GM18909 (cell line): ENCODE measurements at regions not wholly inside any gene's neighbourhood (a gene's known extent, or its start where the extent isn't known, plus 50 kb on each side); places are given as distances from the start of the nearest gene placed in this dataset.

Source experiments
- ATAC-seq: cut with Tn5 transposase; IDR thresholded peaks from one replicate; pipeline ENCODE4 v1.9.1; 2021; ENCODE audit warnings: mild to moderate bottlenecking; ENCODE audit not compliant: unreplicated experiment, poor library complexity

DNA sequence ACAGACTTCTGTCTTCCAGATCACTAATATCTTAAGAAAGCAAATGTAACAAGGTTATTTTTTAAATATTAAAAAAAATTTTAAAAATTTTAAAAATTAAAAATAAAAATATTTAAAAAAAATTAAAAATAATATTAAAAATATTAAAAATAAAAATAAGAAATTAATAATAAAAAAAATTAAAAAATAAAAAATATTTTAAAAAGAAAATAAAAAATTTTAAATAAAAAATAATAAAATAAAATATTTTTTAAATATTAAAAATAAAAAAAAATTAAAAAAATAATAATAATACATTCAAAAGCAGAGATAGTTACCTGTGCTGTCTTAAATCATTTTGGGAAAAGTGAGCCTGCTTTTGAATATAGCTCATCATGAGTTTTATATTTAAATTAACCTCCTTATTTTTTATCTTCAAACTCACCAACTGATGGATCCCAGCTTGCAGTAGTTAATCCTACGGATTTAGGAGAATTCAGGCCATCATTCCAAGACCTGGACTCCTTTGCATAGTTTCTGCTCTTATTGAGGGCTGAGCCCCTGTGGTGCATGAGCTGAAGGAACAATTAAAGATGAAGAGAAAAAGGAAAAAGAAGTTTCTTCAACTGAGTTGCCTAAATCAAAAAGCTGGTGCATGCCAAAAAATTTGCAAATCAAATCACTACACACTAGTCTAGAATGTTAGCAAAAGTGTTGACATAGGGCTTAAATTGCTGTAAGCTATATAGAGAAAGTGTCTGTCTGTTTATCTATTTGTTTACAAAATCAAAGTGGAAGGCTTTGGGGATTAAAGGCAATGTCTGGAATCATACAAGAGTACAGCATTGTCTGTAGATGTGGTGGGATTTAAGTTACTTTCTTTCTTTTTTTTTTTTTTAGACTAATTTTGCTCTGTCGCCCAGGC is 50.5 kb upstream of the ZNF438 start:
- no peak for ATAC-seq

DNA sequence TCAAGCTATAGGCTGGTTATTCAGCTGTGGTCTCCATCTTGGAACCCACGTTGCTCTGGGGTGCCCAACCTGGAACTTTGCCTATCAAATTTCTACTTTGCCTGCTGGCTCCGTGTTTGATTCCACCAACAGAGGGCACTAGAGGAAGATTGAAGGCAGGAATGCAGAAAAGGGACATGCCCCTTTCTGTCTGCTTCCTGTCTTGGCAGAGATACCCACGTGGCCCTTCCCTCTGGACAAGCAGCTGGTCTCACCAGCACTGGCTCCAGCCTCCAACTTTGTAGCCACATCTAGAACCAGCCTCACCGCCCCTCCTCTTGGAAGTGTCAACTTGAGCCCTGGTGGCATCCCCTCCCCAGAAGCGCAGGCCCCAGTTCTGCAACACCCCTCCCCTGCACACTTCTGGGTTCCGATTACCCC is 52.1 kb upstream of the ZNF438 start:
- no peak for ATAC-seq

DNA sequence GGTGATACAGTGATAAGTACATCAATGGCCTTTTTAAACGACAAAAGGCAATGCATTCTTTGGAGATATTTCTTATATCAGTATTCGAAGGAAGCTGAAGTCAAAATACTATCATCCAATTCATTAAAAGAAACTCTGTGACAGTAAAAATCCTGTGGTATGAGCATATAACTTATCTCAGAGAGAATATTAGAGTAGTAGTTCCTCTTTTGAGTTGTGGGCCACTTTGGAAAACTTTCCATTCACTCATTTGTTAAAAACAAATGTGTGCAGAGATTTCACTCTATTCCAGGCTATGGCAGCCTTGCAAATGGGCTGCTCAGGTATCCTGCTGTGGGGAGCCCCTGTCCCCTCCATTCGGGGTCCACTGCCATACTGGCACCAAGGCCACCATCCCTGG is 55.3 kb upstream of the ZNF438 start:
- no peak for ATAC-seq

DNA sequence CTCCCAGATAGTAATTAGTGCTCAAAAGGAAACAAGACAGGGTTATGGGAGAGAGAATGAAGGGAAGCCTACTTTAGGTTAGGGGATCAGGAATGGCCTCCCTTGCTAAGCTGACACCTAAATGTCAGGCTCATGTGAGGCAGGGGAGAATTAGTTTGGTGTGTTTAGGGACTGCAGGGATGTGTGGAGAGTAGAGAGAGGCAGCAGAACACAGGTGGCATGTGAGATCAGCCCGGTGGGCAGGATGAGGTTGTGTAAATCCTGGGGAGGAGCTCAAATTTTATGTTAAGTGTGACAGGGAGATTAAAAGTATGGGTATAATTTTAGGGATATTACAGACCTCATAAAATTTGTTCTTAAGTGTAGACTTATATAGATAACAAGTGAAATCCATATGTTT is 56.2 kb upstream of the ZNF438 start:
- no peak for ATAC-seq

DNA sequence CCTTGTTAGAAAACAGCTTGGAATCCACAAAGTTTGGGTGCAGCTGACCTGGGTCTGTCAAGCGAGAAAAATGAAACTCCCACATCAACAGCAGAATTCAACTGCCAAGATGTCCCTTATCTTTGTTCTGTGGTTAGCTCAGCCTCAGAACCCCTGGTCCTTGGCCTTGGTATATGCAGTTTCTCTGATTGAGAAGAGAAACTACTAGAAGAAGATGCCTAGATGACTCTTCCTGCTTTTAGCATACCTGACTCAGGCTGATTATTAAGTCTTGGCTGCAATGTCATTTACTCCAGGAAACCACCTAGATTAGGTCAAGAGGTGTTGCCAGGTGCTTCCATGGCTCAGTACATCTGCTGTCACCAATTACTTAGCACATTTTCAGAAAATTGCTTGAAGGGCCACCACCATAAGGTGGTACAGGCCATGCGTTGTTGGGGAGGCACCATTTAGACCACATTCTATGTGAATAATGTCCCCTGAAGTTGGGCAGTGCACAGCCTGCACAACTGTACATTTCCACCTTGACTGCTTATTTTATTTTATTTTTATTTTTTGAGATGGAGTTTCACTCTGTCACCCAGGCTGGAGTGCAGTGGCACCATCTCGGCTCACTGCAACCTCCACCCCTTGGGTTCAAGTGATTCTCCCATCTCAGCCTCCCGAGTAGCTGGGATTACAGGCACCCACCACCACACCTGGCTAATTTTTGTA is 59.4 kb upstream of the ZNF438 start:
- ATAC-seq: no peak

DNA sequence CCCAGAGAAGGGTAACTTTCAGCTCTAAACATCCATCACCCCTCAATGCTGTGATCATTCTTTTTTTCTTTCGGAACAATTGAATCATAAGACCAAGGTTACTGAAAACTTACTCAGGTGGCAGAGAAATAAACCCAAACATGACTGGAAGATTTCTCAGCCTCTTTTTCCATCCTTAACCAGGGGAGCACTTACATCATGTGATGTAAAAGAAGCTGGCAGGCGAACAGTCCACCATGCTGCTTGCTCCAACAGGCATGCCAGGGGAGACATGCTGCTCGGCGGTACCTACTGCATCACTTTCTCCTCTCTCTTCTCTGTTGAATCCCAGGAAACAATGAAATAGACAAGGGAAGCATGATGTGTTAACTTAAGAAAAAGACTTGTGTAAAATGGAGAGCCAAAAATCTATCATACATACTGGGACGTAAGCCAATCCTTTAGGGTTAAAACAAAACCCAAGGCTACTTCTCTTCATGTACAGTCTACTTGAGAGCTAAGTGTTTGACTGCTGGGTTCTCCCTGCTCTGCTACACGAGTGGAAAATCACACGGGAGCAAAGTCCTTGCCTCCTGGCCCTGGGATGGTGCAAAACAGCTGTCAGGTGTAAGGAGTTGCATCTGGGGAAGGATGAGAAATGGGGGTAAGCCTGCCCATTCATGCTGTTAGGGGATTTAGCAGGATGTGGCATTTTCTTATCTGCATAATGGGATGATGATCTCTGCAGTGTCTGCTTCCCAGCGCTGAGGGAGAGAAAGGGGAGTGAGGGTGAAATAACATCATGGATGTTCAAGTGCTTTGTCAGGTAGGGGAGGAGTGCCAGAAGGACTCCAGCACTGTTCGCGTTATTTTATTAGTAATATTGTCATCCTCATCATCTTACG is 64.3 kb upstream of the ZNF438 start:
- no peak for ATAC-seq

DNA sequence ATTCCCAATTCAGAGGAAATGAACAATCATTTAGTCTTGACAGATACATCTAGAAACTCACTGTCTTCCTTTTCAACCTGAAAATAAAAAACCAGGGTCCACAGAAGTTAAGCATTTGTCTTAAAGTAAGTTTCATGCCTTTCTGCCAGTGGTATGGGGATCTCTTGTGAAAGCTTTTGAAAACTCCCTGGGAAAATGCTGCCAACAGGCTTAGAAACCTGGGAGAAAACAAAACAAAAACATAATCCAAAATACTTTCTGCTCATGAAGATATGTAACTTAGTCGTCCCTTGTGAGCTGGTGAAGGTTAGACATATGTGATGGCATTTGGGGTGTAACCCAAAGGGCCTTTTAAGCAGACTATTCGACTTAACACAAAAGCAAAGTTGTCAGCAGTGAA is 66.4 kb upstream of the ZNF438 start:
- no peak for ATAC-seq

DNA sequence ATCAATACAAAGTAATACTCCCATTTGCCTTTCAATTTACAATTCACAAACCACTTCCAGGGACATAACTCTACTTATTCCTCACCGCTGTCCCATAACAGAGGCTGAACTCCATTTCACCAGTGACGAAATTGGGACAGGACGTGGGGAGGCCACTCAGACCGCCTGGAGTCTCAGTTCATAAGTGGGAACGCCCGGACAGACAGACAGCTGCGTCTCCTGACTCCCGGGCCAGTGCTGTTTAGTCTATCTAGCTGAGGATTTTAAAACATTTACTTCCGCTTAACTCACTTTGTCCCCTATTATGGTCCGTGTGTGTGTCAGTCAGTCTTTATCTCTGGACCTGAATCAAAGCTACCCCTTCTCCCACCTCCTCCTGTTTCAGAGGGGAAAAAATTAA is 67.4 kb upstream of the ZNF438 start:
- ATAC-seq: no peak

DNA sequence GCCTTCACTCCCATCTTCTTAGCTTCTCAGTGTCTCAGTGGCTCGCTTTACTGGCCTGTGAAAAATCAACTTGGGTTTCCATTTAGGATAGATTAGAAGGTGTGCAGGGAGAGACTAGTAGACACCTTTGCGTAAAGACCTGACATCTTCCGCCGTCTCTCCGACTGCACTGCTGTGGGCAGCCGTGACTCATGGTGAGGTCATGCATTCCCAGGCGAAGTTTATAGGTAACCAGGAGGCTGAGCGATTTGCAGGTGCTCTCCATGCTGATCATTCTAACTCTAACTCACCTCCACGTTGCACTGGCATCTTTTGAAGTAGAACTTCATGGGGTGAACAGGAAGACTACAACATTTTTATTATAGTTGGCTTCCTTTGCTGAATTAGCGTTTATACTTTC is 68.0 kb upstream of the ZNF438 start:
- no peak for ATAC-seq

DNA sequence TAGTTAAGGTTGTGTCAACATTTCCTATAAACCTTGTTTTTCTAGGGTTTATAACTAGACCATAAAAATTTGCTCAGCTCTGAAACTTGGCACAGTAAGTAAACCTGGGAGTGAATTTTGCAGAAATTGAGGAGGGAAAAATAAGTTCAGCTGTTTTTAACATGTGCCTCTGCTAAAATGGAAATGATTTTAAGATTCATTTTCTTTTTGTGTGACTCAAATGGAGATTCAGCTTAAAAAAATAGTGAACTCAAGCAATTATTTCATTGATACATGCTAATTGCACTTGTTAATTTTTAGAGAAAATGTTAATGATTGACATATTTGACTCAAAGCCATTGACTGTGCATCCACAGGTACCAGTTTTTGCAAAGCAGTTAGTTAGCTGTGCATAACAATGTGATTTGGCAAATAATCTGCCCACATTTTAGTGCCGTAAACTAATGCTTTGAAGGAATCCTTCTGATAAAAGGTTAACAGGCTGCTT is 68.5 kb upstream of the ZNF438 start:
- no peak for ATAC-seq

DNA sequence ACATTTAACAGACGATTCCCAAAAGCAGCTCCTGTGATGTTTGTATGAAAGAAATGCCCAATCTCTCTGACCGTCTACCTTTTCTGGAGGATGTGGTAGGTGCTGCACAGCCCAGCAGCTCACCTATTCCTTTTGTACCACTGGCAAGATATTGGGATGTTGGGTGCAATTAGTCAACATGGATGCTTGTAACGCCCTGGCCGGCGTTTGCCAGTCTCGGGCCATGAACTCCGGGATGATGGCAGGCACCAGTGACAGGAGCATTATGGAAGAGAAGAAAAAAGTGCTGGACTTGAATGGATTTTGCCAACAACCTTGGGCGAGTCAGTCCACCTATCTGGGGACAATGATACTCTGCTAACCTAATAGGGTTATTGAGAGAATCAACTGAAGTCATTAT is 69.0 kb upstream of the ZNF438 start:
- no peak for ATAC-seq

DNA sequence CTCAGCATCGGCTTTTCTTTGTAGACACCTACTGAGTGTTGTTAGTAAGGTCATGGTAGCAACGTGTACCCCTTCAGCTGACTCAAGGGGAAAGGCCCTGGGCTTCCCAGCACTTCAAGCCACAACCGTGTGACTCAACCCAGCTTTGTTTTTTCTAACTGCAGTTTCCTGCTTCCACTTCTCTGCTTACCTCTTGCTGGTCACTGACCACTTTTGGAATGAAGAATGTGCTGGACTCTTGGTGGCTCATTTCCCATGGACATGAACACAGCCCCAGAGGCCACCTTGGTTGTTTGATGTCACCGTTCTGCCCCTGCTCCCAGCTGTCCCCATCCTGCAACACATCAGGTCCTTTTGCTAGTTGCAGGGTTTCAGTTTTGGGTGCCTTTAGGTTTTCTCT is 69.5 kb upstream of the ZNF438 start:
- peak; percentile 73 for ATAC-seq

DNA sequence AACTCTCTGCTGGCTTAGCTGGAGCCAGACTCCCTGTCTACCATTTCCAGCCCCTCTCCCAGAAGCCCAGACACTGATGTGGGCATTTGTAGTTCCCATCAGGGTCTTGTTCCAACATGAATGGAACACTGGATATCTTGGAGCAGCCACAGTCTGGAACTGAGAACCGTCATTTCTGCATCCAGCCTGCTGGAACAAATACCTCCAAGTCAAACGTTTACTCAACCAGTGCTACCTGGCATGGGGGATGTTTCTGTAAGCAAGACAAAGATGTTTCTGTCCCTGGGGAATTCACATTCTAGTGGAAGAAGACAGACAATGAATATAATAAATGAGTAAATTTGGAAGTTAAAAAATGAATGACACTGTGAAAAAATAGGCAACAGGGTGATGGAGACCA is 70.8 kb upstream of the ZNF438 start:
- ATAC-seq: no peak

DNA sequence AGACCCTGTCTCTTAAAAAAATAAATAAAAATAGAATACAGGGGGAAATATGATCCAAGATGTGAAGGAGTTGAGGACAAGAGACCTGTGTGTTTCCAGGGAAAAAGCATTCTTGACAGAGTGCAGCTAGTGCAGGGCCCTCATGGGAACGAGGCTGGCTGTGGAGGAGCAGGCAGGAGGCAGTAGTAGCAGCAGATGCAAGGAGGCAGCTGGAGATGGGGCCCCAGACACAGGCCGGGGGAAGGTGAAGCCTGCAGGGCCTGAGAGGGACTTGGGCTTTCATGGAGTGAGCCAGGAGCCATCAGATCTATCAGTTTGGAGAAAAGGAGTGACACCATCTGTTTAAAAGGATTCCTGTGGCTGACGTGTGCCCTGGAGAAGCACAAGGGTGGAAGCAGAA is 71.4 kb upstream of the ZNF438 start:
- no peak for ATAC-seq

DNA sequence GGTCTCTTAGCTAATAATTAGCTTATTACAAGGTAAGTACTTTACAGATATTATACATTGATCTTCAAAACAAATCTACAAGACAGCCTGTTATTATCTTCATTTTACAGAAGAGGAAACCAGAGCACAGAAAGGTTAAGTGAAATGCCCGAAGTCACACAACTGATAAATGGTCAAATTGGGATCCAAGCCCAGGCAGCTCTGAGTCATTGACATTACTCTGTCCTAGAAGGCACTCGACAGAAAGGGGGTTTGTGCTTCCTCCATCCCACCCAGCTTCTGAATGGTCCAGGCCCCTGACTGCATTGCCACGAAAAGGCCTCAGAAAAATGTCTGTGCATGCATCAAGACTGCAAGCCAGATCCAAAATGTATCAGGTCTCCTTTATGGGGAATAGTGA is 81.3 kb upstream of the ZNF438 start:
- ATAC-seq: no peak

DNA sequence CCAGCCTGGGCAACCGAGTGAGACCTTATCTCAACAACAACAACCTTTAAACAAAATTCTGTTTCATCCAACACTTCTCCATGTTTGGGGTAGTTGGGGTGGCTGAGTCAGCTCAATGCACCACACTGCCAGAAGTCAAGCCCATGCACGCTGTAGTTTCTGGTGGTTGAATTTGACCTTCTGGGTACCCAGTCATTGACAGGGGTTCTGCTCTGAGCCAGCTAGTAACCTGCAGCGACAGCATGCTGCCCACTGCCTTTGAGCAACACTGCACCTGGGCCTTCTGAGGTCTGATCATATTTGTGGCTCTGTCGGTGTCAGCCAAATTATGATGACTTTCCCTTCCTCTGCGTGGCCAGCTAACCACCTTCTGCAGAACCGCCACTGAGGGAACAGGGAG is 84.6 kb upstream of the ZNF438 start:
- no peak for ATAC-seq

DNA sequence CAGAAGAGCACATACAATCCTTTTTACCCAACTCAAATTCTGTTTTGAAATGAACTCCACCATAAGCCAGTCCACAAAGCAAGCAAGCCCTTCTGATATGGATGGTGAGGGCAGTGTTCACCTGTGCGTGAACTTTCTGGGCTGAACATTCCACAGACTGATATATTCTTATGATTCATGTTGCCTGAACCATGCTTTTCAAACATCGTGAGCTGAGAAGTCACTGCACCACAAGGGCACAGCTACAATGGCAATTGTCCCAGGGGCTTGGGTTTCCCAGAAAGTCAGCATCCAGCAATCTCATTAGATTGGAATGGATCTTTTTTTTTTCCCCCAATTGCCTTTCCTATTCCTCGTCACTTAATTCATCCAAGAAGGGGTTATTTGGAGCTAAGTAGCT is 86.9 kb upstream of the ZNF438 start:
- ATAC-seq: no peak

DNA sequence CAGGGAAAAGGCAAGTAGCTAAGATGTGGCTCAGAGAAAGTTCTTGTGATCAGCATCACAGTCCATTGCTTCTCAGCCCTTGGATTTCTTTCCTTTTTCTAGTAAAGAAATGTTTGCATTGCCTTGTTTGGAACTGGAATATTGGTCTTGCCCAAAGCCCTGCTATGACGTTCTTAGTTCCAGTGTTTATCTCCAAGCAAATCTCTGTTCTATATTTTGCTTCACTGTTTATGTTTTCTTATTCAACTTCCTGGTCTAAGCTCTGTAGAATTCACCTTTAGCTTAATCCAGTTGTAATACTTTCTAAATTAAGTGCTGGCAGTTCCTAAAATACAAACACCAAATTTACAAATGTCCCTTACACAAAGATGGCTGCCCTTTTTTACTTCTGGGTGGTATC is 88.7 kb upstream of the ZNF438 start:
- ATAC-seq: no peak

DNA sequence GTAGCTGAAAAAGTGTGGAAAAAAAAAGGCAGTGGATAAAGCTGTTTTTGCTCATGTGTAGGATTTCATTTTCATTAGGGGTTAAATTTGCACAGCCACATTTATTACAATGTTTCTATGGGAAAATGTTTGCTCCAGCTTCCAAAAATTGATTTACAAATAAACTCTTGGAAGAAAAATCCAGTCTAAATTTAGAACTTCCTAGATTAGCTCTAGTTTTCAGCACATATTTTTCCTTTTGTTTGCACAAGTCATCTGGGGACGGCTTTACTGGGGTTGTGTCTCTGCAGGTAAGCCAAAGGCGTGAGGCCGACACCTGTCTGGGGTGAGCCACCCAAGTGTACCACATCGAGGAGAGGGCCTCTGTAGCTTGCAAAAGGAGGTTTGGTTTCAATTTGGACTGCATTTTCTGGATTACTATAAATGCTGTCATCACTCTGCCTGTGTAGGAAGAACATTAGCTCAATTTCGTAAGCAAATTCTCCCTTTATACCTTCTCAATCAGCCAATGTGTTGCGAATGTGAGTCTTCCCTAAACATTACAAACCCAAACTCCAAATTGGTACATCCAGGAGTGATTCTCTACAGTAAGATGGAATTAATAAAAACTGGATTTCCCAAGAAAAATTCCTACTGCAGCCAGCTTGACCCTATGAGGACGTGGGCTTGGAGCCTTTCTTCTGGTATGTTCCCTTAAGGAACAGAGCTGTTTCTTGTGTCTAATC is 89.5 kb upstream of the ZNF438 start:
- no peak for ATAC-seq
